Esophagus squamous epithelium (tissue), 4 donors: ENCODE measurements at regions not wholly inside any gene's neighbourhood (a gene's known extent, or its start where the extent isn't known, plus 50 kb on each side); places are given as distances from the start of the nearest gene placed in this dataset.

ENCODE experiments used
- CTCF ChIP-seq, 6 experiments: fragments of 450-650 bp in 4 of 6; fragments of 200-600 bp in 2 of 6; sonication (generic) in 2 of 6; IDR thresholded peaks; one replicate each; pipeline ENCODE4 v1.5.1; 2016 to 2019; ENCODE audit warnings: antibody characterized with exemption in 6 of 6, mild to moderate bottlenecking in 4 of 6, moderate library complexity in 4 of 6
- POLR2A ChIP-seq, 4 donors: fragments of 450-650 bp; IDR thresholded peaks; one replicate each; pipeline ENCODE4 v1.6.1; 2017; ENCODE audit warnings: antibody characterized with exemption in 4 of 4, mild to moderate bottlenecking in 4 of 4, moderate library complexity in 3 of 4

GRCh38 chr13:80132741-80133601 is 208.0 kb downstream of the SPRY2 start:
- TF ChIP-seq CTCF (IDR thresholded peaks at IDR 0.05) (no peak), POLR2A (IDR thresholded peaks at IDR 0.05) (no peak)
